ACC112 (cell line): ENCODE measurements at regions not wholly inside any gene's neighbourhood (a gene's known extent, or its start where the extent isn't known, plus 50 kb on each side); places are given as distances from the start of the nearest gene placed in this dataset.
"Not testable (repeated sequence)": the region's sequence is repeated elsewhere in the genome, so short reads cannot be mapped to it uniquely, and the experiment has no call there.

ENCODE experiments used
- H2AFZ ChIP-seq: fragments of 200-600 bp; sonication (generic); one replicate; pipeline ENCODE4 v1.6.0; 2017; ENCODE audit warnings: antibody characterized with exemption, low read length; ENCODE audit not compliant: unreplicated experiment
- H3K27ac ChIP-seq: fragments of 200-600 bp; sonication (generic); 2 replicates; pipeline ENCODE4 v1.5.1; 2014; ENCODE audit warnings: low read depth, mild to moderate bottlenecking, antibody characterized with exemption, low read length, moderate library complexity
- H3K27me3 ChIP-seq: fragments of 200-600 bp; sonication (generic); 2 replicates; pipeline ENCODE4 v1.6.1; 2014; ENCODE audit warnings: mild to moderate bottlenecking, antibody characterized with exemption, low read length, moderate library complexity, mixed read lengths; ENCODE audit not compliant: insufficient read depth
- H3K36me3 ChIP-seq: fragments of 200-600 bp; sonication (generic); 2 replicates; pipeline ENCODE4 v1.6.1; 2016; ENCODE audit warnings: mild to moderate bottlenecking, antibody characterized with exemption, low read length, moderate library complexity, mixed read lengths; ENCODE audit not compliant: insufficient read depth
- H3K4me1 ChIP-seq: fragments of 200-600 bp; sonication (generic); one replicate; pipeline ENCODE4 v1.6.1; 2016; ENCODE audit warnings: low read length, mixed read lengths; ENCODE audit not compliant: insufficient read depth, unreplicated experiment, control insufficient read depth
- H3K4me3 ChIP-seq: fragments of 200-600 bp; sonication (generic); 2 replicates; pipeline ENCODE4 v1.5.1; 2014; ENCODE audit warnings: mild to moderate bottlenecking, low read depth, low read length
- H3K79me2 ChIP-seq: fragments of 200-600 bp; sonication (generic); one replicate; pipeline ENCODE4 v1.6.0; 2016; ENCODE audit warnings: low read length; ENCODE audit not compliant: control insufficient read depth, unreplicated experiment, insufficient read depth

- H3K27ac ChIP-seq = no peak overlapping the region
- H3K27me3 ChIP-seq = no peaks in the 10 kb centered on the region
- no peaks in the 10 kb centered on the region for H3K79me2 ChIP-seq
- H2AFZ ChIP-seq = no peak overlapping the region
- H3K36me3 ChIP-seq = no peaks in the 10 kb centered on the region
- H3K4me1 ChIP-seq = no peaks in the 10 kb centered on the region
- no peak overlapping the region for H3K4me3 ChIP-seq
These were observed 412.1 kb upstream of the NFIA start for GRCh38 chr1:60670302-60670701.

GRCh38 chr1:60668585-60668984 is 413.8 kb upstream of the NFIA start:
- no peak overlapping the region for H3K4me3 ChIP-seq
- no peaks in the 10 kb centered on the region for H3K4me1 ChIP-seq
- no peaks in the 10 kb centered on the region for H3K79me2 ChIP-seq
- no peak overlapping the region for H3K27ac ChIP-seq
- no peak overlapping the region for H2AFZ ChIP-seq
- no peaks in the 10 kb centered on the region for H3K27me3 ChIP-seq
- no peaks in the 10 kb centered on the region for H3K36me3 ChIP-seq

- no peaks in the 10 kb centered on the region; the same call in 1 of the 2 replicates for H3K27me3 ChIP-seq
- H3K4me1 ChIP-seq = no peaks in the 10 kb centered on the region
- no peaks in the 10 kb centered on the region for H3K79me2 ChIP-seq
- H2AFZ ChIP-seq = no peak overlapping the region
- H3K36me3 ChIP-seq = no peaks in the 10 kb centered on the region
- no peak overlapping the region for H3K27ac ChIP-seq
- H3K4me3 ChIP-seq = no peak overlapping the region
These were observed 417.1 kb upstream of the NFIA start for GRCh38 chr1:60665311-60665710.

- Histone ChIP-seq H3K27me3 (no peaks in the 10 kb centered on the region; the same call in 1 of the 2 replicates), H3K79me2 (no peaks in the 10 kb centered on the region), H3K36me3 (no peaks in the 10 kb centered on the region), H3K4me1 (no peaks in the 10 kb centered on the region), H3K4me3 (no peak overlapping the region), H3K27ac (no peak overlapping the region), H2AFZ (no peak overlapping the region)
These were observed 418.2 kb upstream of the NFIA start for GRCh38 chr1:60664086-60664625.

GRCh38 chr1:60662486-60663044 is 419.8 kb upstream of the NFIA start:
- H3K79me2 ChIP-seq = no peaks in the 10 kb centered on the region
- no peaks in the 10 kb centered on the region for H3K4me1 ChIP-seq
- H3K27ac ChIP-seq = no peak overlapping the region
- H2AFZ ChIP-seq = no peak overlapping the region
- H3K27me3 ChIP-seq = no peaks in the 10 kb centered on the region; the same call in 1 of the 2 replicates
- H3K36me3 ChIP-seq = no peaks in the 10 kb centered on the region
- H3K4me3 ChIP-seq = no peak overlapping the region

GRCh38 chr1:60657926-60658325 is 424.4 kb upstream of the NFIA start:
- Histone ChIP-seq H3K4me1 (no peaks in the 10 kb centered on the region), H3K36me3 (no peaks in the 10 kb centered on the region), H2AFZ (no peak overlapping the region), H3K27me3 (peaks cover 20% of the 10 kb centered on the region), H3K79me2 (no peaks in the 10 kb centered on the region), H3K27ac (no peak overlapping the region), H3K4me3 (no peak overlapping the region)

- H3K4me1 ChIP-seq = no peaks in the 10 kb centered on the region
These were observed 426.5 kb upstream of the NFIA start for GRCh38 chr1:60655679-60656355.

GRCh38 chr1:60640033-60640551 is 442.3 kb upstream of the NFIA start:
- H3K4me1 ChIP-seq, H2AFZ ChIP-seq, H3K36me3 ChIP-seq, H3K27ac ChIP-seq, H3K4me3 ChIP-seq, H3K27me3 ChIP-seq, H3K79me2 ChIP-seq: not testable (repeated sequence)

More at GRCh38 chr1:60655679-60656355, 426.5 kb upstream of the NFIA start:
- H3K27ac ChIP-seq = no peak overlapping the region
- no peaks in the 10 kb centered on the region for H3K36me3 ChIP-seq
- H3K27me3 ChIP-seq = peaks cover 24% of the 10 kb centered on the region
- H3K4me3 ChIP-seq = no peak overlapping the region
- no peak overlapping the region for H2AFZ ChIP-seq
- no peaks in the 10 kb centered on the region for H3K79me2 ChIP-seq

GRCh38 chr1:60639287-60639686 is 443.1 kb upstream of the NFIA start:
- H3K27ac ChIP-seq = no peak overlapping the region
- no peaks in the 10 kb centered on the region for H3K36me3 ChIP-seq
- no peaks in the 10 kb centered on the region for H3K79me2 ChIP-seq
- H3K27me3 ChIP-seq = peaks cover 7% of the 10 kb centered on the region; the same call in 1 of the 2 replicates
- H3K4me3 ChIP-seq = no peak overlapping the region
- H3K4me1 ChIP-seq = no peaks in the 10 kb centered on the region
- H2AFZ ChIP-seq = no peak overlapping the region

- no peaks in the 10 kb centered on the region for H3K79me2 ChIP-seq
- no peak overlapping the region for H2AFZ ChIP-seq
- no peaks in the 10 kb centered on the region for H3K36me3 ChIP-seq
- H3K27ac ChIP-seq = no peak overlapping the region
- H3K4me3 ChIP-seq = no peak overlapping the region
- peaks cover 7% of the 10 kb centered on the region; the same call in 1 of the 2 replicates for H3K27me3 ChIP-seq
- H3K4me1 ChIP-seq = no peaks in the 10 kb centered on the region
These were observed 444.7 kb upstream of the NFIA start for GRCh38 chr1:60637651-60638050.

- Histone ChIP-seq H3K4me3 (no peak overlapping the region), H3K36me3 (no peaks in the 10 kb centered on the region), H3K27ac (no peak overlapping the region), H3K4me1 (no peaks in the 10 kb centered on the region), H3K79me2 (no peaks in the 10 kb centered on the region), H2AFZ (no peak overlapping the region), H3K27me3 (peaks cover 7% of the 10 kb centered on the region; the same call in 1 of the 2 replicates)
These were observed 445.4 kb upstream of the NFIA start for GRCh38 chr1:60636946-60637345.
